HG03097 (cell line): ENCODE measurements at regions not wholly inside any gene's neighbourhood (a gene's known extent, or its start where the extent isn't known, plus 50 kb on each side); places are given as distances from the start of the nearest gene placed in this dataset.

Source experiments
- ATAC-seq: cut with Tn5 transposase; IDR thresholded peaks from one replicate; pipeline ENCODE4 v1.9.1; 2021; ENCODE audit not compliant: unreplicated experiment, low FRiP score

DNA sequence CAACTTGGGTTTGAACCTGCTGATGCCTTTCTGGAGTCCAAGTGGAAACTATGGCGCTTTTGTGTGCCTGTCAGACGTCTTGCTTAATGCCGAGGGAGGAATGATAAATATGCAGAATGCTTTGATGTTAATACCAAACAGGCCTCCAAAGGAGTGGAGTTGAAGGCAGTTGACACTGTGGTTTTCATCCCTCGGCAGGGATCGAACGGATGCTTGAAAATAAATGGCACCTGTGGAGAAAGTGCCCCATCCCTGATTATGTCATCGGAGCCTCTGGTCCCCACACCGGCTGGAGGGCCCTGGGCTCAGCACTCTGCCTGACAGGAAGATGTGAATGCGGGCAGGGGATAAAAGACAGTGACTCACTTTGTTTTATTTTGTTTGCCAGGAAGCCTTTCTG lies 148.7 kb upstream of the GPR26 start:
- no peak for ATAC-seq

DNA sequence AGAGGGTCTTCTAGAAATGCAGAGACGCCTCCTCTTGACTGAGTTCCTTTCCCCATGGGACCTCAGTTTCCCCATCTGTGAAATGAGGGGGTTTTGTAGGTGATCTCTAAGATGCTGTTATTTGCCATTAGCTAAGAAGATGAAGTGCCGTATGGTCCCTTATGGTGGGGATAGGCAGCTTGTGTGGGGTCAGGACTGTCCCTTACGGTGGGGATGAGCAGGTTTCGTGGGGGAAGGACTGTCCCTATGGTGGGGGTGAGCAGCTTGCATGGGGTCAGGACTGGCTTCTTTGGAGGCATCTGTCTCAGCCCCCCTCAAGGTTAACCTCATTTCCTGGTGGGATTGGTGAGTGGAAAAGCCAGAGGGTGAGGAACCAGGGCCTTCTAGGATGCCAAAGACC lies 148.3 kb upstream of the GPR26 start:
- no peak for ATAC-seq

DNA sequence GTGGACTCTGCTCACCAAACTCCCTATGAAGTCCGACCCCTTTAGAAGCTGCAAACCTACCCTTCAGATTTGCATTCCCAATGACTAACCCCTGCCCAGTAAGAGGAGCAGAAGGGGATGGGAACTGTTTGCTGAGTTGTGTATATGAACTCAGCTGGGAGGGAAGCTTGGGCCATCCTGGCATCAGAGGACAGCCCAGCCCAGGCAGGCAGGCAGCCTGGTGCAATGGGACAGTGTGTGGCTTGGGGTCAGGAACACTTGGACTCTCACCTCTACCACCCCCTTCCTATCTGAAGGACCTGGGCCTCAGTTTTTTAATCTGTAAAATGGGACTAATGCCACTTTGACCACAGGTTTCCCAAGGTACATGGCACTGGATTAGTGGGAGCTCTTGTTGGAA lies 147.4 kb upstream of the GPR26 start:
- ATAC-seq, result no peak

DNA sequence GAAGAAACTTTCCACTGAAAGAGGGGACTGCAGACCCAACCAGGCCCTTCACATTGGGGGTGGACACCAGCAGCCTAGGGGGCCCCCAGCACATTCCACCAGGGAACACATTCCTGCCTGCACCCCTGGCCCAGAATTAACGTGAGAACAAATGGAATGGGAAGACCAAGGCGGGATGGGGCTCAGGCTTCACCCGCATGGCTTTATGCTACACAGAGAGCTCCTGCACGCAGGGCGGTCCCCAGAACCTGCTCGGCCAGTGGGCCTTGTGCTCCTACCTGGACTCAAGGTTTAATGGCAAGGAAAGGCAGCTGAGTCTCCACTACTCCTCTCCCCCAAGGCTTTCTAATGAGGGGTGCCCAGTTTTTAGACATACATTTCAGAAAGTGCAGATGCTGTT lies 146.3 kb upstream of the GPR26 start:
- no peak for ATAC-seq

DNA sequence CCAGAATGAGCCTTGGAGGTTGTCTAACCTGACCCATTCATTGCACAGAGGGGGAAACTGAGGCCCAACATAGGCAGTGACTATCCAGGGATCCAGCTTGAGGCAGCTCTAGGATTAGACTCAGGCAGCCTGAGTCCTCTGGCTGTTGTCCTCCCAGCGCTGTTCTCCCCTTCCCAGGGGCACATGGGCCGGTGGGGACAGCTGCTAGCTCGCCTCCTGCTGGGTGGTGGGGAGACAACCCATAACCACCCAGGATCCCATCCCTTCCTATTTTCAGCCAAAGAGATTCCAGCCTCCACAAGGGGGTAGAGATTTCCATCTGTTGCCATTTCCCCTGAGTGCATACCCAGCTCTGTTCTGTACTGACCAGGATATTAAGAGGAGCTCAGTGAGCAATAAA lies 145.1 kb upstream of the GPR26 start:
- no peak for ATAC-seq

DNA sequence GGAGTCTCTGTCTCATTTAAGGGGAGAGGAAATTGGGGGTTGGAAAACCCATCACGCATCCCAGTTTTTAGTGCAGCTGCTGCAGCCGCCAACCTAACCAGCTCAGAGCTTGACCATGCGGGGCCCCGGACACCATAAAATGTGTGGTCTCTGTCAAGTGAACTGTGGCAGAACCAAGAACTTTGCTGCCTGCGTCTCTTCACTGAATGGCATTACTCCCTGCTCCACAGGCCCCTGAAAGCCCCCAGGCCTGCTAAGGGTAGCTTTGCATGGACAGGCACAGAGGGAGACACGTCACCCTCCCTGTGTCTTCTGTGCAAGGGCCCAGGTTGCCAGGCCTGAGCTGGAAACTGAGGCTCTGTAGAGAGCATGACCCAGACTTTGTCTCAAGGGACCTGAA lies 144.6 kb upstream of the GPR26 start:
- ATAC-seq, result no peak

DNA sequence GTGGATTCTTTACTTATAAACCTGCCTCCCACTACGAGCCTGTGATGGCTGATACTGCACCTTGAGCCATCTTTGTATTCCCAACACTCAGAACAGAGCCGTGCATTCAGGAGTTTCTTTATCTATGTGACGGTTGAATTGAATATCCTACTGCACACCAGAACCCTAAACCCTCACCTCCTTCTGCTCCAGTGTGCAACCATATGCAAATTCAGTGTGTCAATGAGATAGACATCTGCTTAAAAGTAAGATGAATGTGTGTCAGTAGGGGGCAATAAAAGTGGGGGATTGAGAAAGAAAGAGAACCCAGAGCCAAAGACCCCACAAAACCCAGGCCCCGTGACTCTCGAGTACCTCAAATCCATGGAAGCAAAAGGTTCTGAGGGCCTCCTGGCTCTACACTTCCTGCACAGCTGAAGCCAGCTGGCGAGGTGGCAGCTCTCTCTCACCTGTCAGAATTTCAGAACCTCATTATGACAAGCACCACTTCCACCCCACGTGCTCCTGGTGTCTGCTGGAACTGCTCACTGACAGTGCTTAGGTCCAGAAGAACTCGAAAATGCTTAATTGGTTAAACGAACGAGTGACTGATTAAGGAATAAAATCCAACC lies 143.3 kb upstream of the GPR26 start:
- ATAC-seq, result no peak

DNA sequence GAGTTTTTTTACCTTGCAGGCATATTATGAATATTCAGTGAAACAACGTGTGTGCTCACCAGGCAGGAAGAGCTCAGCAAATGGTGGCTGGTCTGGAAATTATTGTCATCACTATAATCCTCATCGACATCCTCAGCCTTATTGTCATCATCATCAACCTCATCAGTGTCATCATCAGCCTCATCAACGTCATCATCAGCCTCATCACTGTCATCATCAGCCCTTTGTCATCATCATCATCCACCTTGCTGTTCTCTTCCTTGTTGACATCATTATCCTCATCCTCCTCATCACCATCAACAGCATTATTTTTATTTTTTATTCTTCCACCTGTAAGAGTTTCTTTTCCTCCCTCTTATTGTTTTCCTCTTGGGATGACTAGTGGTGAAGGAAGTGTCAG lies 142.3 kb upstream of the GPR26 start:
- ATAC-seq, result no peak

DNA sequence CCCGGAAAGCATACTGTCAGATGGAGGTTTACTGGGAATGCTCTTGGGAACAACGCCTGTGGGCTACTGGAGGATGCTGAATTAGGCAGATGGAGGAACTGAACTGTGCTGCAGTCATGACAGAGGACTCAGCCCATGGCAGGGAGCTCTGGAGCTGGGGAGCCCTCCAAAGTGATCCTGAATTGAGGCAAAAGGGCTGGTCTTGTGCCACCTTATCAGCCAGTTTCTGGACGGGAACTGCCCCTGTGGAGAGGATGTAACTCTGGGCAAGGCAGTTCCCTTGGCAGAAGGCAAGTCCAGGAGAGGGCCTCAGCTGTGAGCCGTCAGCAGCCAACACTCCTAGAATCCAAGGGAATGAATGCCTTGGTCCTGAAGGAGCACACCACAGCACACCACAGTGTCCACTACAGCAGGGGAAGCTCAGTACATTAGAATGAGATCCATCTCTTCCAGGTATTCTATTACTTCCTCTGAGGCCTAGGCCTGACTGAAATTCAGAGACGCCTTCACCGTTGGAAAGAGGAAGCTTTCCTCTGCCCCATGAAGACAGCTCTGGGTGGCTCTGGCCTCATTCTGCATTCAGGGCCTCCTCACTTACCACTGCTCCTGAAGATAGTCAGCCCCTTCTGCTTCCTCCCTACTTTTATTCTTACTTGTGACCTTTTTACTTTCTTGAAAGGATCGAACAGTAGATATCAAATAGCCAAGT lies 139.6 kb upstream of the GPR26 start:
- no peak for ATAC-seq

DNA sequence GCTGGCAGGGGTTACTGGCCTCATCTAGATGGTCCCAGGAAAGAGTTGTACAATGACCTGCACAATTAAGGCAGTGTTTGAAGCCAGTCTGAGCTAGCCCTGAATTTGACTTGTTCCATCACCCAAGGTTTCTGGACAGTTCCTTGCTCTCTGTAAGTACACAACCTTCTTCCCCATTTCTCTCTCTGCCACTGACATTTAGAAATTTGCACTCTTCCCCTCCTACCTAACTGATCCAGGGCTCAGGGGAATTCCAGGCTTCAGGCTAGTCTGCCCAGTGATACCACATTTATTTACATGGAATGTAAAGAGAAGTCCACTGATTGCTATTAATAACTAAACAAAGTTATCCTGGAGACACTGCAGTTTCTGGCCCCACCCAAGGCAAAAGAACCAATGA lies 139.0 kb upstream of the GPR26 start:
- ATAC-seq, result no peak

DNA sequence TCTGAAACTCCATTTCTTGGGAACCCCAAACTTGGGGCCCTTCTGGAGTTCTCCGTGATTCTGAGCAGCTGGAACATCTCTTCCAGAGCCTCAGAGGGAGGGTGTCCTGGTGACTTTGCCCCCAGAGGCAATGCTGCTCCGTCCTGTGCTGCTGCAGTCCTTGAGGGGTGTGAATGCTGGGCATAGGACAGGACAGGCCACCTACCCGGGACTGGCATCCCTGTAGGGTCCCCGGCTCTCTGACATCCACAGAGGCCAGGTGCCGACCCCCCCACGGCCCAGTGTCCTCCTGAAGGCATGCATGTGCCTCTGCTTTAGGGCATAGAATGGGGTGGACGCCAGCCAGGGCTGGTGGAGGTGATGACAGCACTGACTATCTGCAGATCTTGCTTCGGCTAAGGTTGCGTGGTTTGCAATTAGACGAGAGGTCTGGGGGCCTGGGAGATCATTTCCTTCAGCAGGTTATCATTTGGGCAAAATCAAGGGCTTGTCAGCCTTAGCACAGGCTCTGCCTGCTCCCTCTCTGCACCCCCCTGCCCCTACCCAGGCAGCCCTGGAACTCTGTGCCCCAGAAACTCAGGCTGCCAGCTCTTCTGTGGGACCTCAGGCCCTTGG lies 136.9 kb upstream of the GPR26 start:
- ATAC-seq, result no peak

DNA sequence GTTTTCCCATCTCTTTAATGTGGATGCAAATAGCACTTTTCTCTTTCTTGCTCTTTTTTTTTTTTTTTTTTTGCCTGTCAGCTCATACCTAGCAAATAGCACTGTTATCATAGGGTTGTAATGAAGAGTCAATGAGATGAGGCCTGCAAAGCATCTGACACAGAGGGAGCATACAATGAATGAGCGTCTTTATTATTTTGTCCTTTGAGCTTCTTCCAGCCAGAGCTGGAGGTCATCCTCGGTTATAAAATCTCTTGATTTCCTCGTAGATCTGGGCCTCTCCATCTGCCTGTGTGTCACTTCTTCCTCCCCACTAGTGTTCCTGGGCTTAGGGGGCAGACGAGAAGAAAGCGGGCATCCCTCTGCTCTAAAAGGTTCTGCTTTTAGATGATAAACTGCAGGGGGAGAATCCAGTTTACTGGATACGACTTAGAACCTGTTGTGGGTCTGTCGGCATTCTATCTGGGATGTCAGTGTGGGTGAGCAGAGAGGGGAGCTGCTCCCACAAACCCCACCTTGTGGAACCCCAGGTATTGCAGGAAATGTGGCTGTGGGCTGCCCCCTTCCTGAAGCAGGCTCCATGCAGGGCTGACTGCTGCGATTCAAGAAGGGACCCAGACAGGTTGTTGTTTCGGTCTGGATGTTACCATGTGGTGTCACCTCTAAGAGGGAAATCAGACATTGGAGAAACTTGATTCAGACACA lies 135.8 kb upstream of the GPR26 start:
- ATAC-seq, result no peak

DNA sequence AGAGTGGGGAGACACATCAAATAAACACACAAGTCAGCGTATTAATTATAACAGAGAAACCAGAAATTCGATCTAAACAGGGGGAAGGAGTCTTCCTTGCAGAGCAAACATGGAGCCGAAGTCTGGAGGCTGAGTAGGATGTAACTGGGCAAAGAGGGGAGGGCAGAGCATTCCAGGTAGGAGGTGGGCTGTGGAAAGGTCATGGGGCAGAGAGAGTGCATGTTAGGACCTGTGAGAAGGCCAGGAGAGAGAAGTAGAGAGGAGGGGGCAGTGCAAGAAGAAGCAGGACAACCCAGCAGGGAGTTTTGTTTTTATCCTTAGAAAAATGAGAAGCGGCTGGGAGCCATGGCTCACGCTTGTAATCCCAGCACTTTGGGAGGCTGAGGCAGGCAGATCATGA lies 130.8 kb upstream of the GPR26 start:
- ATAC-seq, result no peak

DNA sequence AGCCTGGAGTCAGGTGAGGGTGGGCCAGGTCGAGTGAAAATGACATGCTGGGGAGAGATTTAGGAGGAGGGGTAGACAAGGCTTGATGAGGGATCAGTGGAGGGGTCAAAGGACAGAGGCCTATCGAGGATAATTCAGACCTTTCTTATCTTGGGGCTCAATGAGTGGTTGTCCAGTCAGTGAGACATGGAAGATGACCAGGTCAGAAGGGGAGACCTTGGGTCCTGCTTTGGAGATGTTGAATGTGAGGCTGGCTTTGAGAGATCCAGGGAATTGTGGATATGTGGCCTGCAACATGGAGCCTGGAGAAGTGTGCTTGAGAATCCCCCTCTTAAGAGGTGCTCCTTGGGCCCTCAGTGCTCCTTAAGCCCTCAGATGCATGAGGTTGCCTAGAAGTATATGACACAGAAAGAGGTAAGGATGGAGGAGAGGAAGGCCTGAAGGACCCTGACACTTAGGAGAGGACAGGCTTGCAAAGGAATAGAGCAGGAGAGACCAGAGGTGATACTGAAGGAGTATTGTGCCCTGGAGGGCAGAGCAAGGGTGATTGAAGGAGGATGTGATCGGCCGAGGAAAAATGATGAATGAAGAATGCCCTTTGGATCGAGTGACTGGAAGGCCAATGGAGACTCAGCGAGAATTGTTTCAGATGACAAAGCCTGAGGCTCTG lies 129.8 kb upstream of the GPR26 start:
- ATAC-seq, result no peak

DNA sequence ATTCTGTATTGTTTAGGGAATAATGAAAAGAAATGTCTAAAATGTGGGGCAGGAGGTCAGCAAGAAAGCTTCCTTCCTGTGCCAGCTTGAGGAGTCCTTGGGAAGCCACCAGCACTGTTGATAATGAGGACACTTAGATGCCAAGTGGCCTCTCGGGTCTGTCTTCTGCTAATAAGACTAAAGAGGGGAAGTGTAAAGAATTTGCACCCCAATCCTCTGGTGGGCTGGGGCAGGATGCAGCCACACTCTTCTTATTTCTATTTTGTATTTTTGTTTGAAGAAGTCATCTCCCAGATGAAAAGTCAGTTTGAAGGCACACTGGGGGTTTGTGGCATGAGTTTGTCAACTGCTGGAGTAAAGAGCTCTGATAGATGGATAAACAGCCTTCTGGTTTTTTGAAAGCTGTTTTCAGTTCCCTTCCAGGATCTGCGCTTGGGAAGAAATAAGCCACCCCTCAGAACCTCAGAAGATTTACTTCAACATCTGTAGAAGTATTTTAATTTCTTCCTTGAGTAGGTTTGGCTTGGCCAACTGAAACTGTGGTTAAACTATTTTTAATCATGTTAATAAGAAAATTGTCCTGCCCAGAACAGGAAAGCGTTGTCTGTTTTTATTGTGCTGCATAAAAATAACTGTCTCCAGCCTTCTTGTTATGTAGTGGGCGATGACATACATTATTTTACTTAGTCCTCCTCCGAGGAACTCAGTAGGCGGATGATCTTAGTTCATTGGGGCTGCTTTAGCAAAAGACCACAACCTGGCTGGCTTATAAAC lies 128.8 kb upstream of the GPR26 start:
- no peak for ATAC-seq

DNA sequence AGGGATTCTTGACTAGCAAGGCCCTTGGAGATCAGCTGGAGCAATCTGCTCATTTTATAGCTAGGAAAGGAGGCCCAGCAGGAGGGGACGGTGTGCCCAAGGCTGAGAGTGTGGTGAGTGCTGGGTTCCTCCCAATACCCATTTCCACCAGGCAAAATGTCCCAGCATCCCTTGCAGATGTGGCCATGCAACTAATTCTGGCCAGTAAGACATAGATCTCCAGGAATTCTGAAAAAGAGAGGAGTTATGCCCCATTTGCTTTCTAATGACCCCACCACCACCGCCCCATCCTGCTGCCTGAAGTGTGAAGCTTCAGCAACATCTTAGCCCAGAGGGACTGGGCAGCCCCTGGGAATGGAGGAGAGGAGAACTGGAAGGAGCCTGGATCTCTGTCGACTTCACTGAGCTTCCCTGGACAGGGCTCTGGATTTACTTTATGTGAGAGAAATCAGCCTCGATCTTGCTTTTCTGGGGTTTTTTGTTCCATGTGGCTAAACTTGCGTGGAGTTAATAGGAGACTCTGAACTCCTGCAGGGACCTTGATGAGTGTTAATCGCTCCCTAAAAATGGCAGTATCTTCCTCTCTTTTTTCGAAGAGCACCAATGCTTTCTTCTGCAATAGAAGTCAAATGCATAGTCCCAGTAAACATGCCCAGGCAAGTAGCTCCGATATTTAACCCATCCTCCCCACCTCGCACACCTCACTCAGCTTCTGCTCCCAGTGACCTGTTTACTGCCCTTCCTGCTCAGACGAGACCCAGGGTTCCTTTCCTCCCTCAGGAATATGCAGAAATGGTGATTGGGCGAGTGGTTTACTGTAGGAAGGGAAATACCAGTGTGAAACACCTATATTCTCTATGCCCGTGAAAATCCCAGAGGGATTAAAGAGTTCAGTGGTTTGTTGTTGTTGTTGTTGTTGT lies 127.5 kb upstream of the GPR26 start:
- ATAC-seq, result no peak

DNA sequence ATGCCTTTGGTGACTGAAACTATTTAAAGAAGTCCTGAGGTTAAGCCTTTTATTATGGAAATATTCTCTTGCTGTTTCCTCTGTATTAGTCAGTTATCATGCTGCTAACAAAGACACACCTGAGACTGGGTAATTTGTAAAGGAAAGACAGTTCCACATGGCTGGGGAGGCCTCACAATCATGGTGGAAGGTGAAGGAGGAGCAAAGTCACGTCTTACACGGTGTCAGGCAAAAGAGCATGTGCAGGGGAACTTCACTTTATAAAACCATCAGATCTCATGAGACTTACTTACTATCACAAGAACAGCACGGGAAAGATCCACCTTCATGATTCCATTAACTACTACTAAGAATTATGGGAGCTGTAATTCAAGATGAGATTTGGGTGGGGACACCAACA lies 121.2 kb upstream of the GPR26 start:
- ATAC-seq, result no peak

DNA sequence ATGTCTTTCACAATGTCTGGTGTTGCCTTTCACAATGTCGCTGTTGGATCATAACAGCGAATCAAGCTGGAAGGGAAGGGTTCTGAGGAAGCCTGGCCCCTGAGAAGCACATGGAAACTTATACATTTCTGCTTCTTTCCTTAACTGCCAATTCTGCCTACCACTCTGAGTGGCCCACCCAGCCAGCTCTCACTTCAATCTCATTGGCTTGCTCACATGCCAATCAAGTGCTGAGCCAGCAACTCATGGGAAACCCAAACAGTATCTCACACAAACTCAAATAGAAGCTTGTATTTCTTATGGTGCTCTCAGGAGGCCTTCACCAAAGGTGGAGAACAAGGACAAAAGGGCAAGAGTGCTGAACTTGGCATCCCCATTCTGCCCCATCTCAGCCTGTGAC lies 117.4 kb upstream of the GPR26 start:
- ATAC-seq, result no peak

DNA sequence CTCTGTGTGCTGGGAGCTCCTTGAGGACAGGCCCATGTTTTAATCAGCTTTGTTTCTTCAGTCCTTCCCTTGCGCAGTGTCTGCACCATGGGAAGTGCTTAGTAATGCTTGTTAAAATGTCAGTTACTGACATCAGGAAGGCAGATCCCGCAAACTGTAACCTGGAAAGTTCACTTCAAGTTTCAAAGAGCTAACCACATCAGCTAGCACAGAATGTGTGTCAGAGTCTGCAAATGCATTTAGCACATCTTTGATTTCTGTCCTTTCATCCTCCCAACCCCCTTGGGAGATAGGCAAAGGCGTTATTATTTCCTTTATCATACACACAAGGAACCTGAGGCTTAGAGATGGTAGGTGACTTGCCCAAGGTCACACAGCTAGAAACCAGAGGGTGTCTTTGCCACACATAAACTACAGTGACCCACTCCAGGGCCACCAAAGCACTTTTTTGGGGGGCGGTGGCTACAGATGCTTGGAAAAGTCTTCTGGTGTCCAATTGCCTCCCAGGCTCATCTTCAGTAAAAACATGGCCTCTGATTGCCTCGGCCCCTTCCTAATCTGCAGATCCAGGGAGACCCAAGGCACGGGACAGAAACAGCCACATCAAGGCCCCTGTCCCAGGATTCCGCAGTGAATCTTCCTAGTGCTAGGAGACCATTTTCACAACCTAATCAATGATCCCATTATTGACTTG lies 116.2 kb upstream of the GPR26 start:
- no peak for ATAC-seq
